Fibroblast of mammary gland (primary cell): ENCODE measurements at regions not wholly inside any gene's neighbourhood (a gene's known extent, or its start where the extent isn't known, plus 50 kb on each side); places are given as distances from the start of the nearest gene placed in this dataset.

Experiments used
- DNase-seq: peaks from one replicate; pipeline ENCODE4 v3.0.0-alpha.2; 2010; ENCODE audit warnings: low read depth
- H3K4me3 ChIP-seq: 2 replicates; pipeline ENCODE4 v1.5.1; 2011; ENCODE audit warnings: low read depth, mild to moderate bottlenecking, low read length, moderate library complexity; ENCODE audit not compliant: control insufficient read depth
- CTCF ChIP-seq: conservative IDR thresholded peaks from 2 replicates; pipeline ENCODE4 v1.5.1; 2011; ENCODE audit warnings: low read depth, low read length, inconsistent platforms; ENCODE audit not compliant: control insufficient read depth, insufficient read depth

- H3K4me3 ChIP-seq: no peak overlapping the region
- DNase-seq: no peak
- TF ChIP-seq CTCF: no peak
These were observed 410.3 kb upstream of the TBX3 start for GRCh38 chr12:115094163-115094816.

DNA sequence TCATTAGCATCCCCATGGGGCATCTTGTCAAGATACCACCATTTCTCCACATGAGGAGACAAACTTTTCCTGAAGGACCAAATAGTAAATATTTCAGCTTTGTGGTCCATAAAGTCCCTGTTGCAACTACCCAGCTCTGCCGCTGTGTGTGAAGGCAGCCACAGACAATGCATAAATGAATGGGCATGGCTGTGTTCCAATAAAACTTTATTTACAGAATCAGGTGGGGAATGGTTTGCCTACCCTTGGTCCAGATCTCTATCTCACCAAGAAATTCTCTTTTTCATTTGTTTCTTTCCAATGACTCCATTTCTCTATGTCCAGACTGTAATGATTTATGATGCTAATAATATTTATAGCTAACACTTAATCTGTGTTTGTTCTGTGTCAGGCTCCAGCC lies 409.3 kb upstream of the TBX3 start:
- DNase-seq: no peak
- TF ChIP-seq CTCF: no peak
- H3K4me3 ChIP-seq: no peak overlapping the region

- no peak for TF ChIP-seq CTCF
- H3K4me3 ChIP-seq: no peak overlapping the region
- DNase-seq: no peak
These were observed 406.8 kb upstream of the TBX3 start for GRCh38 chr12:115090783-115091182.

- no peak for DNase-seq
- no peak for TF ChIP-seq CTCF
- H3K4me3 ChIP-seq: no peak overlapping the region
These were observed 405.2 kb upstream of the TBX3 start for GRCh38 chr12:115088995-115089841.

GRCh38 chr12:115088328-115088994 lies 404.5 kb upstream of the TBX3 start:
- no peak overlapping the region for H3K4me3 ChIP-seq
- peak; percentile 12 for DNase-seq
- no peak for TF ChIP-seq CTCF

GRCh38 chr12:115085594-115085993 lies 401.6 kb upstream of the TBX3 start:
- DNase-seq: no peak
- H3K4me3 ChIP-seq: no peak overlapping the region
- no peak for TF ChIP-seq CTCF
